ENCODE measurements at regions not wholly inside any gene's neighbourhood (a gene's known extent, or its start where the extent isn't known, plus 50 kb on each side); places are given as distances from the start of the nearest gene placed in this dataset.

- Histone ChIP-seq H3K9me3 (ENCODE audit: control insufficient read depth, low read depth, low read length) (no peaks in the 10 kb centered on the region), H3K27me3 (ENCODE audit: control insufficient read depth, insufficient read depth, low read length) (no peaks in the 10 kb centered on the region), H3K36me3 (ENCODE audit: control insufficient read depth, low read depth, low read length) (no peaks in the 10 kb centered on the region), H3K4me3 (ENCODE audit: low read length) (no peak overlapping the region), H3K4me1 (ENCODE audit: control insufficient read depth, low read depth, low read length) (no peaks in the 10 kb centered on the region), H3K27ac (ENCODE audit: low read length) (no peak overlapping the region), H3K9ac (ENCODE audit: low read length) (no peak overlapping the region)
Measured at GRCh38 chr4:83832110-83832825, 296.4 kb downstream of the GPAT3 start.

GRCh38 chr4:83831588-83831987 is 295.7 kb downstream of the GPAT3 start:
- Histone ChIP-seq H3K27me3 (ENCODE audit: control insufficient read depth, insufficient read depth, low read length) (no peaks in the 10 kb centered on the region), H3K36me3 (ENCODE audit: control insufficient read depth, low read depth, low read length) (no peaks in the 10 kb centered on the region), H3K9me3 (ENCODE audit: control insufficient read depth, low read depth, low read length) (no peaks in the 10 kb centered on the region), H3K27ac (ENCODE audit: low read length) (no peak overlapping the region), H3K4me3 (ENCODE audit: low read length) (no peak overlapping the region), H3K4me1 (ENCODE audit: control insufficient read depth, low read depth, low read length) (no peaks in the 10 kb centered on the region), H3K9ac (ENCODE audit: low read length) (no peak overlapping the region)

- H3K9me3 ChIP-seq (ENCODE audit: control insufficient read depth, low read depth, low read length), result no peaks in the 10 kb centered on the region
- no peak overlapping the region for H3K27ac ChIP-seq (ENCODE audit: low read length)
- no peaks in the 10 kb centered on the region for H3K4me1 ChIP-seq (ENCODE audit: control insufficient read depth, low read depth, low read length)
- H3K4me3 ChIP-seq (ENCODE audit: low read length), result no peak overlapping the region
- no peaks in the 10 kb centered on the region for H3K27me3 ChIP-seq (ENCODE audit: control insufficient read depth, insufficient read depth, low read length)
- H3K9ac ChIP-seq (ENCODE audit: low read length), result no peak overlapping the region
- no peaks in the 10 kb centered on the region for H3K36me3 ChIP-seq (ENCODE audit: control insufficient read depth, low read depth, low read length)
Measured at GRCh38 chr4:83830138-83830888, 294.4 kb downstream of the GPAT3 start.

GRCh38 chr4:83828601-83829000 is 292.7 kb downstream of the GPAT3 start:
- no peaks in the 10 kb centered on the region for H3K36me3 ChIP-seq (ENCODE audit: control insufficient read depth, low read depth, low read length)

GRCh38 chr4:83821493-83821892 is 285.6 kb downstream of the GPAT3 start:
- H3K27me3 ChIP-seq (ENCODE audit: control insufficient read depth, insufficient read depth, low read length), result no peaks in the 10 kb centered on the region
- H3K9me3 ChIP-seq (ENCODE audit: control insufficient read depth, low read depth, low read length), result no peaks in the 10 kb centered on the region
- no peak overlapping the region for H3K9ac ChIP-seq (ENCODE audit: low read length)
- no peaks in the 10 kb centered on the region for H3K4me1 ChIP-seq (ENCODE audit: control insufficient read depth, low read depth, low read length)
- H3K27ac ChIP-seq (ENCODE audit: low read length), result no peak overlapping the region
- H3K36me3 ChIP-seq (ENCODE audit: control insufficient read depth, low read depth, low read length), result no peaks in the 10 kb centered on the region
- no peak overlapping the region for H3K4me3 ChIP-seq (ENCODE audit: low read length)

More at GRCh38 chr4:83828601-83829000, 292.7 kb downstream of the GPAT3 start:
- Histone ChIP-seq H3K4me1 (ENCODE audit: control insufficient read depth, low read depth, low read length) (no peaks in the 10 kb centered on the region), H3K27ac (ENCODE audit: low read length) (no peak overlapping the region), H3K9ac (ENCODE audit: low read length) (no peak overlapping the region), H3K9me3 (ENCODE audit: control insufficient read depth, low read depth, low read length) (no peaks in the 10 kb centered on the region), H3K4me3 (ENCODE audit: low read length) (no peak overlapping the region), H3K27me3 (ENCODE audit: control insufficient read depth, insufficient read depth, low read length) (no peaks in the 10 kb centered on the region)

- H3K27ac ChIP-seq (ENCODE audit: low read length), result no peak overlapping the region
- no peaks in the 10 kb centered on the region for H3K4me1 ChIP-seq (ENCODE audit: control insufficient read depth, low read depth, low read length)
- H3K27me3 ChIP-seq (ENCODE audit: control insufficient read depth, insufficient read depth, low read length), result no peaks in the 10 kb centered on the region
- no peak overlapping the region for H3K4me3 ChIP-seq (ENCODE audit: low read length)
- H3K36me3 ChIP-seq (ENCODE audit: control insufficient read depth, low read depth, low read length), result no peaks in the 10 kb centered on the region
- no peak overlapping the region for H3K9ac ChIP-seq (ENCODE audit: low read length)
- H3K9me3 ChIP-seq (ENCODE audit: control insufficient read depth, low read depth, low read length), result no peaks in the 10 kb centered on the region
Measured at GRCh38 chr4:83819582-83819981, 283.7 kb downstream of the GPAT3 start.

- Histone ChIP-seq H3K9ac (ENCODE audit: low read length) (no peak overlapping the region), H3K9me3 (ENCODE audit: control insufficient read depth, low read depth, low read length) (no peaks in the 10 kb centered on the region), H3K36me3 (ENCODE audit: control insufficient read depth, low read depth, low read length) (no peaks in the 10 kb centered on the region), H3K27me3 (ENCODE audit: control insufficient read depth, insufficient read depth, low read length) (no peaks in the 10 kb centered on the region), H3K4me3 (ENCODE audit: low read length) (no peak overlapping the region), H3K4me1 (ENCODE audit: control insufficient read depth, low read depth, low read length) (no peaks in the 10 kb centered on the region), H3K27ac (ENCODE audit: low read length) (no peak overlapping the region)
Measured at GRCh38 chr4:83810428-83810827, 274.5 kb downstream of the GPAT3 start.

GRCh38 chr4:83809581-83809980 is 273.7 kb downstream of the GPAT3 start:
- Histone ChIP-seq H3K27me3 (ENCODE audit: control insufficient read depth, insufficient read depth, low read length) (no peaks in the 10 kb centered on the region), H3K4me1 (ENCODE audit: control insufficient read depth, low read depth, low read length) (no peaks in the 10 kb centered on the region), H3K27ac (ENCODE audit: low read length) (no peak overlapping the region), H3K9me3 (ENCODE audit: control insufficient read depth, low read depth, low read length) (no peaks in the 10 kb centered on the region), H3K9ac (ENCODE audit: low read length) (no peak overlapping the region), H3K36me3 (ENCODE audit: control insufficient read depth, low read depth, low read length) (no peaks in the 10 kb centered on the region), H3K4me3 (ENCODE audit: low read length) (no peak overlapping the region)

- no peaks in the 10 kb centered on the region for H3K9me3 ChIP-seq (ENCODE audit: control insufficient read depth, low read depth, low read length)
- no peaks in the 10 kb centered on the region for H3K27me3 ChIP-seq (ENCODE audit: control insufficient read depth, insufficient read depth, low read length)
- H3K27ac ChIP-seq (ENCODE audit: low read length), result no peak overlapping the region
- H3K36me3 ChIP-seq (ENCODE audit: control insufficient read depth, low read depth, low read length), result no peaks in the 10 kb centered on the region
- no peaks in the 10 kb centered on the region for H3K4me1 ChIP-seq (ENCODE audit: control insufficient read depth, low read depth, low read length)
- H3K4me3 ChIP-seq (ENCODE audit: low read length), result no peak overlapping the region
- H3K9ac ChIP-seq (ENCODE audit: low read length), result no peak overlapping the region
Measured at GRCh38 chr4:83793481-83793880, 257.6 kb downstream of the GPAT3 start.

- H3K36me3 ChIP-seq (ENCODE audit: control insufficient read depth, low read depth, low read length), result no peaks in the 10 kb centered on the region
- H3K4me1 ChIP-seq (ENCODE audit: control insufficient read depth, low read depth, low read length), result peaks cover 5% of the 10 kb centered on the region
- no peak overlapping the region for H3K9ac ChIP-seq (ENCODE audit: low read length)
- H3K27me3 ChIP-seq (ENCODE audit: control insufficient read depth, insufficient read depth, low read length), result no peaks in the 10 kb centered on the region
- no peaks in the 10 kb centered on the region for H3K9me3 ChIP-seq (ENCODE audit: control insufficient read depth, low read depth, low read length)
- no peak overlapping the region for H3K27ac ChIP-seq (ENCODE audit: low read length)
- H3K4me3 ChIP-seq (ENCODE audit: low read length), result no peak overlapping the region
Measured at GRCh38 chr4:83785891-83786290, 250.0 kb downstream of the GPAT3 start.

- Histone ChIP-seq H3K9ac (ENCODE audit: low read length) (no peak overlapping the region), H3K9me3 (ENCODE audit: control insufficient read depth, low read depth, low read length) (no peaks in the 10 kb centered on the region), H3K36me3 (ENCODE audit: control insufficient read depth, low read depth, low read length) (no peaks in the 10 kb centered on the region), H3K4me1 (ENCODE audit: control insufficient read depth, low read depth, low read length) (peaks cover 15% of the 10 kb centered on the region), H3K27me3 (ENCODE audit: control insufficient read depth, insufficient read depth, low read length) (no peaks in the 10 kb centered on the region), H3K27ac (ENCODE audit: low read length) (no peak overlapping the region), H3K4me3 (ENCODE audit: low read length) (no peak overlapping the region)
Measured at GRCh38 chr4:83783215-83783614, 247.3 kb downstream of the GPAT3 start.

GRCh38 chr4:83782591-83782990 is 246.7 kb downstream of the GPAT3 start:
- Histone ChIP-seq H3K27me3 (ENCODE audit: control insufficient read depth, insufficient read depth, low read length) (no peaks in the 10 kb centered on the region), H3K27ac (ENCODE audit: low read length) (no peak overlapping the region), H3K4me3 (ENCODE audit: low read length) (no peak overlapping the region), H3K4me1 (ENCODE audit: control insufficient read depth, low read depth, low read length) (peaks cover 15% of the 10 kb centered on the region), H3K36me3 (ENCODE audit: control insufficient read depth, low read depth, low read length) (no peaks in the 10 kb centered on the region), H3K9ac (ENCODE audit: low read length) (no peak overlapping the region), H3K9me3 (ENCODE audit: control insufficient read depth, low read depth, low read length) (no peaks in the 10 kb centered on the region)

Measured in iPS-18a (cell line).